Dendritic cell treated with granulocyte-macrophage colony-stimulating factor and Interleukin-4, amounts not matched to agents 40 ng/mL and 50 ng/mL, for 4 days (primary cell): ENCODE measurements at regions not wholly inside any gene's neighbourhood (a gene's known extent, or its start where the extent isn't known, plus 50 kb on each side); places are given as distances from the start of the nearest gene placed in this dataset.
"Not testable (repeated sequence)": the region's sequence is repeated elsewhere in the genome, so short reads cannot be mapped to it uniquely, and the experiment has no call there.

Source experiments
- H3K27ac Mint-ChIP-seq: one replicate; pipeline ENCODE4 v1.8.0; 2022; ENCODE audit warnings: mild to moderate bottlenecking, mixed read lengths
- H3K27me3 Mint-ChIP-seq: one replicate; pipeline ENCODE4 v1.8.0; 2022; ENCODE audit warnings: mild to moderate bottlenecking, mixed read lengths
- H3K36me3 Mint-ChIP-seq: one replicate; pipeline ENCODE4 v1.8.0; 2022; ENCODE audit warnings: low read depth, mixed read lengths
- H3K4me1 Mint-ChIP-seq: one replicate; pipeline ENCODE4 v1.8.0; 2022; ENCODE audit warnings: low read depth, mixed read lengths
- H3K4me3 Mint-ChIP-seq: one replicate; pipeline ENCODE4 v1.8.0; 2022; ENCODE audit warnings: mild to moderate bottlenecking, moderate library complexity, mixed read lengths
- H3K9me3 Mint-ChIP-seq: one replicate; pipeline ENCODE4 v1.8.0; 2022; ENCODE audit warnings: mixed read lengths
- intact Hi-C: fragments of 100-400 bp; cut with micrococcal nuclease; formaldehyde crosslinking; loops from one replicate; pipeline ENCODE4 v1.15.0; 2022

DNA sequence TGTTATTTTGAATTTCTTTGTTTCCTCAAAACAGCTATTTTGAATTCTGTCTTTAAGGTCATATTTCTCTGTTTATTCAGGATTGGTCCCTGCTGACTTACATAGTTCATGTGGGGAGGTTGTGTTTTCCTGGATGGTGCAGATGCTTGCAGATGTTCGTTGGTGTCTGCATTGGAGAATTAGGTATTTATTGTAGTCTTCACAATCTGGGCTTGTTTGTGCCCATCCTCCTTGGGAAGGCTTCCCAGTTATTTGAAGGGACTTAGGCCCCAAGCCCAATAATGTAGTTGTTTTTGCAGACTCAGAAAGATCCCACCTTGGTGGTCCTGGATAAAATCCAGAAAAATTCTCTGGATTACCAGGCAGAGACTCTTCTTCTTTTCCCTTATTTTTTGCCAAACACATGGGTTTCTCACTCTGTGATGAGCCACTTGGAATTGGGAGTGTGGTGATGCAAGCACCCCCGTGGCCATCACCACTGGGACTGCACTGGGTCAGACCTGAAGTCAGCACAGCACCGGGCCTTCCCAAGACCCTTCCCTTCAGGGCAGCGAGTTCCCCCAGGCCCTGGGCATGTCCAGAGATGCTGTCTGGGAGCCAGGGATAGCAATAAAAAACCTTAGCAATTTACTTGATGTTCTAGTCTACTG lies 81.6 kb upstream of the EZR start:
- Mint-ChIP-seq H3K4me1 (no peaks in the 10 kb centered on the region), H3K4me3 (no peak overlapping the region), H3K27ac (no peak overlapping the region), H3K9me3 (peaks cover 18% of the 10 kb centered on the region), H3K36me3 (peaks cover 6% of the 10 kb centered on the region), H3K27me3 (peaks cover 2% of the 10 kb centered on the region)
- intact Hi-C loops, result no loop called here

GRCh38 chr6:158897236-158897635 lies 78.1 kb upstream of the EZR start:
- Mint-ChIP-seq H3K4me1 (no peaks in the 10 kb centered on the region), H3K36me3 (no peaks in the 10 kb centered on the region), H3K27me3 (no peaks in the 10 kb centered on the region), H3K27ac (no peak overlapping the region), H3K4me3 (no peak overlapping the region), H3K9me3 (no peaks in the 10 kb centered on the region)
- intact Hi-C loops, result no loop called here

DNA sequence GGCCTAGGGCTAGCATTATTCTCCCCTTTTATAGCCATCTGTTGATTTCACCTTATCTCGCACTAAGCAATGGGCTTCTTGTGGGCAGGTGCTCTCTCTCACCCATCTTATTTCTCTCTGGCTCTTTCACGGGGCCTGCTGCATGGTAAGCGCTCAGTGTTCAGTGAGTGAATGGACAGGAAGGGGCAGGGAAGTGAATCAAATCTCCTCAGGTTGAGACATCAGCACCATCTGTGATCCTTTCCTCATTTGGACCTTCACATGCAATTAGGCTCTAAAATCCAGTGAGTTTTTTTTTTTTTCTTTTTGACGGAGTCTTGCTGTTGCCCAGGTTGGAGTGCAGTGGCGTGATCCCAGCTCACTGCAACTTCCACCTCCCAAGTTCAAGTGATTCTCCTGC lies 76.5 kb upstream of the EZR start:
- Mint-ChIP-seq H3K27me3 (no peaks in the 10 kb centered on the region), H3K4me1 (no peaks in the 10 kb centered on the region), H3K4me3 (no peak overlapping the region), H3K9me3 (no peaks in the 10 kb centered on the region), H3K27ac (no peak overlapping the region), H3K36me3 (no peaks in the 10 kb centered on the region)
- intact Hi-C loops, result no loop called here

DNA sequence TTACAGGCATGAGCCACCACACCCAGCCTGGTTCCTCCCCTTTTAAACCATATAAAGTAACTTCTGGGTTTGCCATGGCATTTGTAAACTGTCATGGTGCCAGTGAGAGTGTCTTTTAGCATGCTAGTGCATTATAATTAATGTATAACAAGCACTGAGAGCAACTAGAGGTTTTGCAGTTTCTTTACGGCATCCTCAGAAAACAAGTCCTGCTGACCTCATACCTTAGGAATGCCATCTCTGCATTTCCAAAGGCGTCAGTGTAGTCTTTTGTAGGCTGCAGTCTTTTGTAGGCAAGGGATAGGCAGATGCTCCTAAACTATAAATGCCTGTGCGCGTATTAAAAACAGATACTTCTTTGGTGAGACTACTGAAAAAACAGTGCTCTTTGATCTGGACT lies 75.0 kb upstream of the EZR start:
- no peak overlapping the region for H3K4me3 Mint-ChIP-seq
- no peak overlapping the region for H3K27ac Mint-ChIP-seq
- intact Hi-C loops, result no loop called here
- no peaks in the 10 kb centered on the region for H3K9me3 Mint-ChIP-seq
- H3K27me3 Mint-ChIP-seq, result no peaks in the 10 kb centered on the region
- H3K4me1 Mint-ChIP-seq, result no peaks in the 10 kb centered on the region
- no peaks in the 10 kb centered on the region for H3K36me3 Mint-ChIP-seq

GRCh38 chr6:158892266-158892665 lies 73.1 kb upstream of the EZR start:
- Mint-ChIP-seq H3K4me3 (no peak overlapping the region), H3K27me3 (peaks cover 5% of the 10 kb centered on the region), H3K4me1 (no peaks in the 10 kb centered on the region), H3K27ac (no peak overlapping the region), H3K9me3 (no peaks in the 10 kb centered on the region), H3K36me3 (no peaks in the 10 kb centered on the region)
- intact Hi-C loops, result no loop called here

DNA sequence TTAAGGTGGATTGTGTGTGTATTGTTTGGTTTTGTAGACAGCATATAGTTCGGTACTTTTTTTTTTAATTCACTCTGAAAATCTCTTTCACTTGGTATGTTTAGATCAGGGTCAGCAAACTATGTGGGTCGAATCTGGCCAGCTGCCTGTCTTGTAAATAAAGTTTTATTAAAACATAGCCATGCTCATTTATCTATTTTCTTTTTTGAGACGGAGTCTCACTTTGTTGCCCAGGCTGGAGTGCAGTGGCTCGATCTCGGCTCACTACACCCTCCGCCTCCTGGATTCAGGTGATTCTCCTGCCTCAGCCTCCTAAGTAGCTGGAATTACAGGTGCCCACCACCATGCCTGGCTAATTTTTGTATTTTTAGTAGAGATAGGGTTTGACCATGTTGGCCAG lies 72.4 kb upstream of the EZR start:
- H3K27me3 Mint-ChIP-seq, H3K4me3 Mint-ChIP-seq, H3K4me1 Mint-ChIP-seq, H3K9me3 Mint-ChIP-seq, H3K36me3 Mint-ChIP-seq, intact Hi-C loops, H3K27ac Mint-ChIP-seq: not testable (repeated sequence)

GRCh38 chr6:158888171-158888570 lies 69.0 kb upstream of the EZR start:
- H3K9me3 Mint-ChIP-seq, H3K36me3 Mint-ChIP-seq, H3K27ac Mint-ChIP-seq, intact Hi-C loops, H3K4me3 Mint-ChIP-seq, H3K27me3 Mint-ChIP-seq, H3K4me1 Mint-ChIP-seq: not testable (repeated sequence)

GRCh38 chr6:158886346-158886977 lies 67.3 kb upstream of the EZR start:
- H3K9me3 Mint-ChIP-seq, H3K36me3 Mint-ChIP-seq, intact Hi-C loops, H3K27me3 Mint-ChIP-seq, H3K4me1 Mint-ChIP-seq, H3K4me3 Mint-ChIP-seq, H3K27ac Mint-ChIP-seq: not testable (repeated sequence)

DNA sequence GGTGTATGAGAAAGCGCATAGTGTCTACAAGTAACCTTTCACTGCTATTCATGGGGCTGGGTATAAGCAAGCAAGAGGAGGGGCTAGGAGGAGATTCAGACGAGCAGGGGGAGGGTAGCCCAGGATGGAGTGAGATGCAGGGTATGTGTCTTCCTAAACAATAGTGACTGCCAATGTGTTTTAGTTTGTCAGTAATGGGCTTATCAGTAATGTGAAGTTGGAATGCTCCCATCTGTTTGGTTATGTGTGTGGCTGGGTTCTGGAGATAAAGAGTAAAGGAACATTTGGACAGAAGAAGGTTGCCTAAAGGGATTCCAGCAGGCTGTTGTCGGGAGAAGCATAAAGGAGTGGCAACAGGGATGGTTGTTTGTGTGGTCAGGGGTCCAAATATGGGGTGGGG lies 62.7 kb upstream of the EZR start:
- H3K27me3 Mint-ChIP-seq, H3K27ac Mint-ChIP-seq, H3K4me1 Mint-ChIP-seq, H3K36me3 Mint-ChIP-seq, intact Hi-C loops, H3K4me3 Mint-ChIP-seq: not testable (repeated sequence)
- H3K9me3 Mint-ChIP-seq, result peaks cover 14% of the 10 kb centered on the region

DNA sequence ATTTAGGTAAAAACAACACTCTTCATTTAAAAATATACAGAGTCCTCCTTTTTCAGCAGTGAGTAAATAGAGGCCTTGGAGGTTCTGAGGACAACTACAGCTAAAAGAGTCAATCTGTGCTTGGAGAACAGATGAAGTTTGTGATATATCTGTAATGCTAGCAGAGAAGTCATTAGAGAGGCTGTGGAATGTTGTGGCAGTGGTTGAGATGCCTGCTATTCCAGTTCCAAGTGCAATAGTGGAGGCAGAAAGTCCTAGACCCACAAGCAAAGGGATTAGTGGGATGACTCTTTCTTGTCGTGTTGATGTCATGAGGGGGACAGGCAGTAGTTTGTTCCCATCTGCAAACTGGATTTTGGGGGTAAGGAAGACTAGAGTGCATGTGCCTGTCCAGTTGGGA lies 62.1 kb upstream of the EZR start:
- intact Hi-C loops, H3K4me1 Mint-ChIP-seq, H3K27me3 Mint-ChIP-seq, H3K36me3 Mint-ChIP-seq, H3K27ac Mint-ChIP-seq, H3K4me3 Mint-ChIP-seq: not testable (repeated sequence)
- H3K9me3 Mint-ChIP-seq, result peaks cover 14% of the 10 kb centered on the region

GRCh38 chr6:158879180-158879579 lies 60.0 kb upstream of the EZR start:
- Mint-ChIP-seq H3K27ac (no peak overlapping the region), H3K9me3 (peaks cover 14% of the 10 kb centered on the region), H3K27me3 (peaks cover 10% of the 10 kb centered on the region), H3K4me1 (peaks cover under 1% of the 10 kb centered on the region), H3K36me3 (no peaks in the 10 kb centered on the region), H3K4me3 (no peak overlapping the region)
- intact Hi-C loops, result no loop called here

DNA sequence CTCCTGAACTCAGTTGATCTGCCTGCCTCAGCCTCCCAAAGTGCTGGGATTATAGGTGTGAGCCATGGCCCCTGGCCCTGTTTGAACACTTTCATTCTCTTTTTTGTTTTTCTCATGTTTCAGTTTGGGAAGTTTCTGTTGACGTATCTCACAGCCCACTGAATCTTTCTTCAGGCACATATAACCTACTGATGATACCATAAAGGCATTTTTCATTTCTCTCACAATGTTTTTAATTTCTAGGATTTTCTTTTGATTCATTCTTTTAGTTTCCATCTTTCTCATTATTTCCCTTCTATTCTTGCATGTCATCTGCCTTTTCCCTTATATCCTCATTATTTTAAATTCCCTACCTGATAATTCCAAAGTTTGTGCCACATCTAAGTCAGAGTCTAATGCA lies 58.5 kb upstream of the EZR start:
- intact Hi-C loops, result no loop called here
- peaks cover 5% of the 10 kb centered on the region for H3K4me1 Mint-ChIP-seq
- H3K4me3 Mint-ChIP-seq, result no peak overlapping the region
- H3K27me3 Mint-ChIP-seq, result peaks cover 15% of the 10 kb centered on the region
- H3K9me3 Mint-ChIP-seq, result peaks cover 14% of the 10 kb centered on the region
- H3K36me3 Mint-ChIP-seq, result no peaks in the 10 kb centered on the region
- no peak overlapping the region for H3K27ac Mint-ChIP-seq

GRCh38 chr6:158876886-158877285 lies 57.7 kb upstream of the EZR start:
- Mint-ChIP-seq H3K9me3 (peaks cover 14% of the 10 kb centered on the region), H3K27ac (no peak overlapping the region), H3K36me3 (no peaks in the 10 kb centered on the region), H3K4me1 (peaks cover 5% of the 10 kb centered on the region), H3K4me3 (no peak overlapping the region), H3K27me3 (peaks cover 15% of the 10 kb centered on the region)
- intact Hi-C loops, result no loop called here

DNA sequence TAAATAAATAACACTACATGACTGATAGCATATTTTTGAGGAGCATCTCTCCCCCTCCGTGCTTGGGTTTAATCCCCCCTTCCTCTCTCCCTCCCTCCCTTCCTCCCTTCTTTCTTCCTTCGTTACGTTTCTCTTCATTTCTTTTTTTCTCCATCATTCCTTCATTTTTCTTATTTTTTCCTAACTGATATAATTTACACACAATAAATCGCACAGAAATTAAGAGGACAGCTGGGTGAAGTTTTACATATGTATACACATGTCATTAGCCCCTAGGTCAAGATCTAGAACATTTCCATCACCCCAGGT lies 51.4 kb upstream of the EZR start:
- intact Hi-C loops, result no loop called here
- H3K27ac Mint-ChIP-seq, result peak overlapping the region; percentile 98
- H3K36me3 Mint-ChIP-seq, result no peaks in the 10 kb centered on the region
- peak overlapping the region; percentile 31 for H3K4me3 Mint-ChIP-seq
- peaks cover 10% of the 10 kb centered on the region for H3K27me3 Mint-ChIP-seq
- no peaks in the 10 kb centered on the region for H3K9me3 Mint-ChIP-seq
- peaks cover 35% of the 10 kb centered on the region for H3K4me1 Mint-ChIP-seq
